Parathyroid adenoma (tissue), 2 donors: ENCODE measurements at regions not wholly inside any gene's neighbourhood (a gene's known extent, or its start where the extent isn't known, plus 50 kb on each side); places are given as distances from the start of the nearest gene placed in this dataset.

ENCODE experiments used
- H2AFZ ChIP-seq: fragments of 300-600 bp; sonication (generic); one replicate; pipeline ENCODE4 v1.7.0; 2017; ENCODE audit warnings: antibody characterized with exemption, mild to moderate bottlenecking
- H3K27ac ChIP-seq: fragments of 300-600 bp; sonication (generic); one replicate; pipeline ENCODE4 v1.7.0; 2017
- H3K27me3 ChIP-seq: fragments of 300-600 bp; sonication (generic); one replicate; pipeline ENCODE4 v1.7.0; 2017; ENCODE audit warnings: low read length; ENCODE audit not compliant: control insufficient read depth, insufficient read depth
- H3K36me3 ChIP-seq: fragments of 300-600 bp; sonication (generic); one replicate; pipeline ENCODE4 v1.7.0; 2017; ENCODE audit warnings: low read length; ENCODE audit not compliant: control insufficient read depth, insufficient read depth
- H3K4me1 ChIP-seq: fragments of 300-600 bp; sonication (generic); one replicate; pipeline ENCODE4 v1.7.0; 2017; ENCODE audit warnings: control low read depth
- H3K4me2 ChIP-seq: fragments of 300-600 bp; sonication (generic); one replicate; pipeline ENCODE4 v1.7.0; 2017; ENCODE audit warnings: low read length
- H3K4me3 ChIP-seq: fragments of 300-600 bp; sonication (generic); one replicate; pipeline ENCODE4 v1.7.0; 2017; ENCODE audit warnings: low read depth, low read length
- H3K79me2 ChIP-seq: fragments of 300-600 bp; sonication (generic); one replicate; pipeline ENCODE4 v1.7.0; 2017; ENCODE audit warnings: control low read depth
- H3K9ac ChIP-seq: fragments of 300-600 bp; sonication (generic); one replicate; pipeline ENCODE4 v1.7.0; 2017; ENCODE audit warnings: mild to moderate bottlenecking
- H3K9me3 ChIP-seq: fragments of 300-600 bp; sonication (generic); one replicate; pipeline ENCODE4 v1.7.0; 2017; ENCODE audit warnings: low read length; ENCODE audit not compliant: control insufficient read depth
- CTCF ChIP-seq: fragments of 300-600 bp; sonication (generic); IDR thresholded peaks from one replicate; pipeline ENCODE4 v1.7.0; 2017; ENCODE audit warnings: antibody characterized with exemption, mild to moderate bottlenecking
- donor health status: primary hyperparathyroidism.

- Histone ChIP-seq H2AFZ (no peak overlapping the region), H3K9ac (no peak overlapping the region), H3K4me2 (no peak overlapping the region), H3K79me2 (no peaks in the 10 kb centered on the region), H3K4me3 (no peak overlapping the region), H3K27ac (no peak overlapping the region), H3K36me3 (no peaks in the 10 kb centered on the region), H3K27me3 (no peaks in the 10 kb centered on the region), H3K4me1 (no peaks in the 10 kb centered on the region), H3K9me3 (no peaks in the 10 kb centered on the region)
- no peak for TF ChIP-seq CTCF
Observed at GRCh38 chr4:8691151-8691775, 98.7 kb downstream of the CPZ start.

- Histone ChIP-seq H2AFZ (no peak overlapping the region), H3K27me3 (no peaks in the 10 kb centered on the region), H3K4me3 (no peak overlapping the region), H3K79me2 (no peaks in the 10 kb centered on the region), H3K9ac (no peak overlapping the region), H3K36me3 (no peaks in the 10 kb centered on the region), H3K4me2 (no peak overlapping the region), H3K4me1 (no peaks in the 10 kb centered on the region), H3K9me3 (no peaks in the 10 kb centered on the region), H3K27ac (no peak overlapping the region)
- no peak for TF ChIP-seq CTCF
Observed at GRCh38 chr4:8690216-8691150, 97.9 kb downstream of the CPZ start.

- Histone ChIP-seq H3K27me3 (no peaks in the 10 kb centered on the region), H3K79me2 (no peaks in the 10 kb centered on the region), H3K4me1 (no peaks in the 10 kb centered on the region), H3K9me3 (no peaks in the 10 kb centered on the region), H3K9ac (no peak overlapping the region), H3K27ac (no peak overlapping the region), H3K4me2 (no peak overlapping the region), H2AFZ (no peak overlapping the region), H3K36me3 (no peaks in the 10 kb centered on the region), H3K4me3 (no peak overlapping the region)
- TF ChIP-seq CTCF = no peak
Observed at GRCh38 chr4:8689741-8690140, 97.2 kb downstream of the CPZ start.

- H3K9me3 ChIP-seq = no peaks in the 10 kb centered on the region
- no peaks in the 10 kb centered on the region for H3K79me2 ChIP-seq
- H2AFZ ChIP-seq = no peak overlapping the region
- H3K9ac ChIP-seq = no peak overlapping the region
- no peak overlapping the region for H3K4me3 ChIP-seq
- H3K36me3 ChIP-seq = no peaks in the 10 kb centered on the region
- no peaks in the 10 kb centered on the region for H3K4me1 ChIP-seq
- no peak overlapping the region for H3K27ac ChIP-seq
- H3K4me2 ChIP-seq = no peak overlapping the region
- TF ChIP-seq CTCF = no peak
- no peaks in the 10 kb centered on the region for H3K27me3 ChIP-seq
Observed at GRCh38 chr4:8688908-8689445, 96.4 kb downstream of the CPZ start.
